SKM-1 treated with dmso at 0.1 percent for 144 hours (cell line): ENCODE measurements at regions not wholly inside any gene's neighbourhood (a gene's known extent, or its start where the extent isn't known, plus 50 kb on each side); places are given as distances from the start of the nearest gene placed in this dataset.

Experiments
- DNase-seq: peaks from one replicate; lab custom pipeline; 2025; ENCODE audit not compliant: unreplicated experiment; lab: John Stamatoyannopoulos, UW

DNA sequence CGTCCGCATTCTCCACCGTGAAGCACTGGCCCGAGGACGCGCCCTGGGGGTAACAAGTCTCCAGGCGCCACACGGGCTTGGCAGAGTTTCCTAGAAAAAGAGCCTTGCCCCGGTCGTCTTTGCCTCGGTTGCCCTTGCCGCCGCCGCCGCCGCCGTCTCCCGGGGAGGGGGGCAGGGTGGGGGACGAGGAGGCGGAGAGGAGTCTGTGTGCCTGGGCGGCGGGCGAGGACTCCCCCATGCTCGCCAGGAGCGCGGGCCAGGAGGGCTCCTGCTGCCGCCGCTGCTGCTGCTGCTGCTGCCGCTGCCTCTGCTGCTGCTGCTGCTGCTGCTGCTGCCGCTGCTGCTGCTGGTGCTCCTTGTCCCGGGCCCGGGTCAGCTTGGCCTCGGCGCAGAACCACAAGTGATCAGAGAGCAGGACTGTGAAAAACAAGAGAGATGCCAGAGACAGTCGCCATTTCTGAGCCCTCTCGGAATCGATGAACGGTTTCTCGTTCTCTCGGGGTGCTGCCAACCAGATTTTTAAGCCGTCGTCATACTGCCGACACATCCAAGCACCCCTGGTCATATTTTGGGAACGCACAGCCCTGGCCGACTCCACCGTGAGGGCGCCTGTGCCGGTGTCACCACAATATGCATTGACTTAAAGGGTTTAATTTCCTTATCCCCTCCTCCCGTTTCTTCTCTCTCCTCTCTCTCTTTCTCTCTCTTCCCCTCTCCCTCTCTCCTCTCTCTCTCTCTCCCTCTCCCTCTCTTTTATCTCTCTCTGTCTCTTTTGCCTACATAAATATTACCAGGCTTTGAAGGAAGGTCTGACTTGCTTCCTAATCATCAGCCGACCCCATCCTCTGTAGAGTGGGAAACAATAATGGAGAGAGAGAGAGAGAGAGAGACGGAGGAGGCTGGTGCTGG, 349.1 kb downstream of the LIG4 start:
- DNase-seq: no peak

DNA sequence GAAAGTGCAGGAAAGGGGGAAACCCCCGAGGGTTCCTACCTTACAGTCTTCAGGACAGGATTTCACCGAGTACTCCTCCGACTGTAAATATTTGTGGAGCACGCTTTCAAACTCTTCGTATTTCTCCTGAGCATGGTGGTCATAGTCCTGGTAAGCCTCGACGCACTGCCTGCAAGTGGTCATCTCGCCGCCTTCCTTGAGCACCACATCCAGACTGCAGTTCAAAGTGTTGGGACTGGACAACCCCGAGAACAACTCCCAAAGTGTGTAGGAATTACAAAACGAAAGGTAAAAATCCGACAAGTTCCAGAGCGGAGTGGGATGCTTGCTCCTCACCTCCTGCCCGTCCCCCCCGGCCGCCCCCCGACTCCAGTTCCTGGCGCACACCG, 349.7 kb downstream of the LIG4 start:
- no peak for DNase-seq

DNA sequence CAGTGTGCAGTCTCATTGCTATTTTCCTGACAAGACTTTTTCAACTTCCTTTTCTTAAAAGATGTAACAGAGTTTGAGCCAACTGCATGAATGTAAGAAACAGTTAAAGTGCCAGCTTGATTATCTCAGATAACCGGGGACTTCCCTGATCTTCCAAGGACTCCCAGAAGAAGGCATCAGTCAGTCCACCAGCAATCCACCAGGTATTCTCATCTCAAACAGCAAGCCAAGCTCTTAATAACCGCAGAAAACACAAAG, 350.1 kb downstream of the LIG4 start:
- DNase-seq: no peak

DNA sequence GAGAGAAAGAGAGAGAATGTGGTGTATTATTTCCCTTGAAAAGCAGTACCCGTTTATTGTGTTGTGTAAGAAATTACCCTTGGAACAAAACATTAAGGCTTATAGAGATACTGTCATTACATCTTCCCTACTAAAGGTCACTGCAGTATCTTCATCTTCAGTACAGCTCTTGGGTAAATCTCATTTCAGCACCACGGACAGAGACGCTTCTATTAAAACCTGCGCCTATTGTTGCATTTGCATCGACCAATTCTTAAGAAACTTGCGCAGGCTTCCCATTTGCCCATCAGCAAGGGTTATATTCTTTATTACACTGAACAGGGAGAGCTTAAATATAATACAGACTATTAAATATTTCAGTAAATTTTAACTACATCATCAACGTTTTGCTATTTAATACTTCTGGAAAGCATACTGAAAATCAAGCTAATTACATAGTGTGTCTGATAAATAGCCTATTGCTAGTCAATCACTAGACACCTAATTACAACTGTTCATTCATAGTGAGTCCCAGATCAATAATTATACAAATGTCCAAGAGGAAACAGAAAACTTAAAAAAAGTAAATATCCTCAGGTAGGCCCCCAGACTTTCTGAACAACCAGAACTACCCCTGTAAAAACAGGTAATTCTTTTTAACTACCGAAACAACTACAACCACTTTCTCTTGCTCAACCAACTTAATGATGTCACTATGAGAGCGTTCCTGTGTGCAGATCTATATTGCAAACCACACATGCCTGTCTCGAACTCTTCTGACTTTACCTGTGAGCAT, 350.6 kb downstream of the LIG4 start:
- DNase-seq: no peak

DNA sequence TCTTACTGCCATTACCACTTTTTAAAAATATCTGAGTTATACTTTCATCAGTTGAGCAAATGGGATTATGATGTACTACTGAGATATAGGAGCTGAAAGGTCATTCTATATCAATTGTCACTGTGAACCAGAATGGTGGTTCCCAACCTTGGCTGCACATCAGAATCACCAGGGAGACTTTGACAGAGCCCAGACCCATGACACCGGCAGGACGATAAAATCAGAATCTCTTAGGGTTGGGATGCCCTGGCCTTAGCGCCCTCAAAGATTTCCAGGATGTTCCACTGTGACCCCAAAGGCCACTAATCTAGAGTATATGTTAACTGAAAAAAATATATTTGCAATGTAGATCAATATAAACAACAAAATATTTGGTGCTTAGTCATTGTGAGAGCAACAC, 355.1 kb downstream of the LIG4 start:
- no peak for DNase-seq

DNA sequence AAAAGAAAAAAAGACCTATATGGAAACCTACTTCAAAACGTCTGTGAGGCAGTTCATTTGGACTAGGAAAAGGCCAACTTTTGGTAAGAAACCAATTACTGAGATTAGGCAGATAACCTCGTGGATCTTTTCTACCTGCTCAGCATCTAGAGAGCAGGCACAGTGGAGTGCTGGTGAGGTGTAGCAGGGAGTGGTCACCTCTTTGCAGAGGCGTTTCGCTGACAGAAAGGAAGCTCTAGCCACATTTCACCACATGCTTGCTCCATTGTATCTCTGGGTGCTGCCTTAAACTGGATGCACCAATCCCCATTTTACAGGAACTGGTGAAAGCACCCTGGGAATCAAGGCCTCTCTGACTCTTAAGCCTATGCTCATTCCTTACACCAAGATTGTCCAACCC, 360.5 kb downstream of the LIG4 start:
- no peak for DNase-seq

DNA sequence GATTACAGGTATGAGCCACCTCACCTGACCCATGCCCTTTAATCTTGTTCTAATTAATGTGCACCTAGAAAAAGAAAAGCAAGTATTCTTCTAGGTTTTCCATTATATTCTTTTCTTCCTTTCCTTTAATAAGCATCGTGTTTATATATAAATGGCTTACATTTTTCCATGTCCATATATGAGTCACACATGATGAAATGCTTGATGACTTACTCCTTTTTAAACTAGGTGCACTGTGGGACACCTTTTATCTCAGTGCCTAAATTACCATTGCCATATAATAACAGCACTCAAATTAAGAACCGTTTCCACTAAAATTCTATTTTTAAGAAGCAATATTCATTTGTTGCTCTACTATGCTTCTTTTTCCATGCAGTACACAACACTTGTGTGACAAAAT, 363.3 kb downstream of the LIG4 start:
- DNase-seq: no peak

DNA sequence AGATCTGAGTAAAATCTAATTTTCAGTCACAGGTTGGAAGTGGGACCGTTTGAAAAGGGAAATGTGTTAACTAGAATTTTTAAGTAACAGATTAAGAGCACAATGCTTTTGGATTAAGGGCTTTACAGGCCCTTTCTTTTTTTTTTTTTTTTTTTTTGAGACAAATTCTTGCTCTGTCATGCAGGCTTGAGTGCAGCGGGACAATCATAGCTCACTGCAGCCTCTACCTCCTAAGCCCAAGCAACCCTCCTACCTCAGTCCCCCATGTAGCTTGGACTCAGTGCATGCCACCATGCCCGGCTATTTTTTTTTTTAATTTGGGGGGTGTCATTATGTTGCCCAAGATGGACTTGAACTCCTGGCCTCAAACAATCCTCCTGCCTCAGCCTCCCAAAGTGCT, 363.7 kb downstream of the LIG4 start:
- no peak for DNase-seq

DNA sequence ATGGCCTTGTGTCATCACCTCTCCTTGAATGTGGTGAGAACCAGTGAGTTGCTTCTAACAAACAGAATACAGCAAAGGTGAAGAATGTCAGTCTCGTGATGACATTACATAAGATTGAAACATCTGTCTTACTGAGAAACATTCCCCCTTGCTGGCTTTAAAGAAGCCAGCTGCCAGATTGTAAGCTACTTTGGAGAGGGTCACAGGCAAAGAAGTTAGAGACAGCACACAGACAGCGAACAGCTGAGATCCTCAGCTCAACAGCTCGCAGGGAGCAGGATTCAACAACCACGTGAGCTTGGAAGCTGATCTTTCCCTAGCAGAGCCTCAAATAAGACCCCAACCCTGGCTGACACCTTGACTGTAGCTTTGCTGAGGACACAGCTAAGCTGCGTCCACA, 367.9 kb downstream of the LIG4 start:
- DNase-seq: no peak

DNA sequence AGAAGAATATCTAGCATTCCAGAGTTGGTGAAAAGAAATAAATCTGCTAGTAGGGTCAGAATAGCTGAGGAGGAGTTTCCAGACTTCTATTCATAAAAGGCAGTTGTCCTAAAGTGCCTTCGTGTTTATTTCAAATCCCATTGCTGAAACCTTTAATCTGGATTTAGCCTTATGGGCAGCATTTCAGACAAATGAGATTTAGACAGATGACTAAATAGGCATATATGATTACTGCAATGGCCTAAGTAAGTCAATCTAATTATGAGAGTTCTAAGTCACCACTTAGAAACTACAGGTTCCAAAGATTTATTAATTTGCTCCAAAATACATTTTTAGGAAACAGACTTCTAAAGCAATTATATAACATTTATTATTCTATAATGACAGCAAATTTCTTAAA, 368.7 kb downstream of the LIG4 start:
- DNase-seq: no peak

DNA sequence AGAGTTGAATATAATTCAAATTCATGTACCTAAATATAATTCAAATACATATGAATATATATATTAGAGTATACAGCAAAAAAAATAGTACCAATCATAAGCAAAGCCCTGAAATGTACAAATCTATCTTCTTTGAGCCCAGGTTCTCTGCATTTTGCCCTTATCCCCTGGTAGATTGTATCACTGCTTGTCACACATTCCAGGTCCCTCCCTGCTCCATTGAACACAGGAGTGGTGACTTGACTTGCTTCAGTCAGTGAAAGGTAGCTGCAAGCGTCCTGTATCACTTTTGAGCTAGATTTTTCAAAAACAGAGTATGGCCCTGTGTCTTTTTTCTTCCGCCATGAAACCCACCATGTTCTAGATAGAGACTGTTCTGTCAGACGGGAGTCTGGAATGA, 369.4 kb downstream of the LIG4 start:
- DNase-seq: no peak

DNA sequence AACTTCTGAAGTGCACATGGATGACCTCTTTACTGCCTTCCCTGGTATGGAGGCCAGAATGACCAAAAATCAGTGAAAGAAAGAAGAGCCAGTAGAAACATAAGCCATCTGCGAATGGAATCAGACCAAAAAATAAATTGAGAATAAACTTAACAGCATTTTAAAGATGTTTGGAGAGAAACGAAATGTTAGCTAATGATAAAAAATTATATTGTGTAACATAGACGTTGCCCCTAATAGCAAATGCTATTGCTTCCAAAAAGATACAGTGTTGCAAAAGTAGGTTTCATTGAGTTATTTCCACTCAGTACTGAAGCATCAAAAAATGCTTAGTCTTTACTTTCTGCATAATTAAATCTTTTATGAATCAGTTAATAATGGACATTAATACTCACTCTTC, 371.7 kb downstream of the LIG4 start:
- no peak for DNase-seq

DNA sequence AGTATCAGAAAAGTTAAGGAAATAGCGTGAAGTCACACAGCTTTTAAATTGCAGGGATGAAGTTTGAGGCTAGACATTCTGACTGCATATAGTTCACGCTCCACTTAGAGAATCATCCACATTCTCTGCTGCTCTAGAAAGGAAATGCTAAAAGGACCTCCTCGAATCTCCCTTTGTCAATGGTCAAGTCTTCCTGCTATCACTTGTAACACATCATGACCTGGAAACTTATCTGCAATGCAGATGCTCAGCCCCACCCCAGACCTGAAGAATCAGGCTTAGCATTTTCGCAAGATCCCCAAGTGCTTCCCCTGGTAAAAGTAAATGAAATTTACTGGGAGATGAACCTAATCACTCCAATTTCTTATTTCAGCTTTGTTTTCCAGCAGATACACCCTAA, 372.1 kb downstream of the LIG4 start:
- no peak for DNase-seq

DNA sequence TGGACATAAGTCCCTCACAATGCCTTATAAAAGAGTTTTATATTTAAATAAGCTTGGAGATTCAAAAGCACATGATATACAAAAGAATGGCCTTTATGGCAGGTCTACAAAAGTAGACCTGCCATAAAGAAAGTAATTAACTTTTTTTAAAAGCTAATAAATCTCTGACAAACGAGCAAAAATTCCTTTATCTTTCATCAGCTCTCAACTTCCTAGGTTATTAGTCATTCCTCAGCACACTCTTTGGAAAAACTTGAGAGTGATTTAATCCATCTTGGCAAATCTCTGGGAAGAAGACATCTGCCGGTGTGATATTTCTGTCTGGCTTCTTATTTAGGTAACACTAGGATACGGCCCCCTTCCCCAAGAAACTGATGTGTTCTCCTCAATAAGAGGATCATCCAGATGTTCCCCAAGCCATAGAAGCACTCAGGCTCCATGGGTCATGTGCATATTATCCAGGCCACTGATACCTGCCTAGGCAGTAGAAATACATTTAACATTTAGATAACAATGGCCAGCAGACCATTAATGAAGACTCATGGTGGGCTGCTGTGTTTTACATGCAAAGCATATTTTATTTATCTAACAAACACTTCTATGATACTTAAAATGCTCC, 372.7 kb downstream of the LIG4 start:
- DNase-seq: no peak

DNA sequence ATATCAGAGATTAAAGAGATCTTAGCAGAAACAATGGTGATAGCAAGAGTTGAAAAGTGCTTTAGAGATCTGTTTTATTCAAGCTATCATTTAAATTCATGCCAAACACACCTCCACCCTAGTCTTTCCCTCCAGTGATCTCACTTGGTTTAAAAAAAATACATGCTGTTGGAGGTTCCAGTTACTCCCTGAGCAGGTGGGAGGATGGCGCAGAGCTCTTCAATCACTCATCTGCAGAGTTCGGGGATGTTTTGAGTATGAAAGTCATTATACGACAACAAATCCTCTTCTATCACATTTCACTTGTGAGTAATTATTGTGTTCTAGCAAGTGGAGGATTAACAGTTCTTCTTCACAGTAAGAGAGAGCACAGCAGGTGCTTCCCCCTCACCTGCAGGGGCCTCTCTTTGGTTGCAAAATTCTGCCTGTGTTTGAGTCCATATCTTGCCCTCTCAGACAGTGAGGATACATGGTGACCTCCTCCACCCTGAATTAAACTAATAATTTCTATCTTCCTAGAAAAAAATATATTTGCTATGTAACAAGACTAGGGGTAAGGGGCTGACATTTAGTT, 376.7 kb downstream of the LIG4 start:
- DNase-seq: no peak

DNA sequence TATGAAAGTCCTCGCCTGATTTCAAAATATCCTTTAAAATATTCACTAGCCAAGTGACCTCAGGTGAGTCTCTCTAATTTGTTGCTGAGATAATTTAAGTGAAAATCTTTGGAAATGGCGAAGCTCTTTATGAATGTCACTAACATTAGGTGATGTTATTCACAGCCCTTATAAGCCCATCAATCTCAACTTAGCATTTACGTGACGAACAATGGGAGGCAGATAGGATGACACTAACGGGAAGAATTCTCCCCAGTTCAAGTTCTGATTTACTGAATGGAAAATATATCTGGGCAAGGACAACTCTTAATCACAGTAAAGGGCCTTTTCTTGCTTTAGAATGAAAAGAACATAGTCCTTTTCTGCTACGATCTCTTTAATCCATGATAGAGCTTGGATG, 378.7 kb downstream of the LIG4 start:
- DNase-seq: no peak

DNA sequence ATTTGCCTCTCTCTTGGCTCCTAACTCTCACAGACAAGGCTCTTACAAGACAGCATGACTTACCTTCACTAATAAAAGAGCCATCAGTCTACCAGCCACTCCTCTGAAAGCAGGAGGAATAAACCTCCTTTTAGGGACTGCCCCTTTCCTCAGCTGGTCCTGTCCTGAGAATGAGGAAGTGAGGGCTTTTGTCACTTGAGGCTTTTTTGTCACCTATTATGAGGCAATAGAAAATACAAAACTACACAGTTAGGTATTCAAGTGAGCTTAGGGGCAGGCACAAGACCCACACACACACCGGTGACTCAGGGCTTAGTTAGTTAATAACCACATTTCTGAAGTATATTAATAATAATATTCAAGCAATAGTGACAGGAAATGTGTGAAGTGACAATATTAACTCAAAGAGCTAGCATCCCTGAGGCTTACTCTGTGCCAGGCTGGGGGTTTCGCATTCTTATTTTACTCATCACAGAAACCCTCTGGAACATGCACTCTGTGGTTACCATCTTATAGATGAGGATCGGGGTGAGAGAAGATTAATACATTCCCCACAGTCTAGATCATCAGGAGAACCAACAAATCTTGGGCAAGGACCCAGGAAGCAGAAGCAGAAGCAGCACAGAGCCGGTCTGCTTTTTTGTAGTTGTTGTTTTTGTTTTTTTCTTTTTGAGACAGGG, 379.9 kb downstream of the LIG4 start:
- peak; percentile 18 for DNase-seq

DNA sequence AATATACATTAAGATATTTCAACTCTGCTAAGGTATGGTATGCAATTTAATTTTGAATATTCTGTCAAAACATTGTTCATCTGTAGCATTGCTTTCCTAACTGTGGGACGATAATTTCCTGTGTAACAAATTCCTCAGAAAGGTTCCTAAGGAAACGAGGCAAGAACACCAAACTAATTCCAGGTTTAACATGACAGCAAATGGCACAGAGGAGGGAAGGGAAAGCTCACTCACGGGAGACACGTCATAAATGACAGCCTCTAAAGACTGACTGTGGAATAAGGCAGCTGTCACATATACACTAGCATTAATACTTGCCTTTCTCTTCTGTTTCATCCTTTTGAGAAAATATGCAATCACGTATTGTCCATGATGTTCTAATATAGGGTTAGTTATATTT, 380.6 kb downstream of the LIG4 start:
- DNase-seq: no peak

DNA sequence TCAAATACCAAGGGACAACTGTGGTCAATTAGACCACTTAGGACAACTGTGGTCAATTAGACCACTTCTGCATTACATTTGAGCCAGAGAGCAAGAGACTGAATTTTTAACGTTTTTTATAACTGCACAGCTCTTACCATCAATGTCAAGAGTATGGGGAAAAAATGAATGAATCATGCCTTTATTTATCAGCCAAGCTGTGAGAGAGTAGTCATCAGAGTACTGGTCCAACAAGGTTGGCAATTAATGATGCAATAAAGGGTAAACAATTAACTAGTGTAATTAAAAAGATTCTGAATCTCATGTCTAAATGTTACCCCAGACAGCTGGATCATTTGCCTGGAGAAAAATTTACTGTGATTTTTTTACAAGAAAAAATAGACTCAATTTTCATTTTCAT, 381.1 kb downstream of the LIG4 start:
- no peak for DNase-seq

DNA sequence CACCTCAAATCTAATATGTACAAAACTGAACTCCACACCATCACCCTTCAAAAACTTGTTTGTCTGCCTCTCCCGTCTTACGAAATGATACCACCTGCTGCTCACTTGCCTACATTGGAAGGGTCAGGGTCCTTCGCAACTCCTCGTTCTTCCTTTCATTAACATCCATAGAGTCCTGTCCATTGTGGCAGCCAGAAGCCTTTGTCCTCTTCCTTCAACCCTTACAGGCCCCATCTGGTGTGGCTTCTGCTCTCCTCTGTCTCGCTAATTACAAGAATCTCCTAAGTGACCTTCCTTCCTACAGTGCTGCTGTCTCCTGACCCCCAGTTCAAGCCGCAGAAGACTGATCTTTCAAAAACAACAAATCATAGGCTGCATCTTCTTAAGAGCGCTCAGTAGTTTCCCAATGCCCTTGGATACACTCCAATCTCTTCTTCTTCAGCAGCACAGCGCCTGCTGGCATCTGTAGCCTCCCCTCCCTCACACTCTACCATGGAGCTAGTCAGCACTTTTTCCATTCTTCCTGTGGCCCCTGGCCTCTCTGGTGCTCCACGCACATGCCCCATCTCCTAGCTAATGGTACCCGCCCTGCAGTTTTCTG, 382.7 kb downstream of the LIG4 start:
- DNase-seq: no peak

DNA sequence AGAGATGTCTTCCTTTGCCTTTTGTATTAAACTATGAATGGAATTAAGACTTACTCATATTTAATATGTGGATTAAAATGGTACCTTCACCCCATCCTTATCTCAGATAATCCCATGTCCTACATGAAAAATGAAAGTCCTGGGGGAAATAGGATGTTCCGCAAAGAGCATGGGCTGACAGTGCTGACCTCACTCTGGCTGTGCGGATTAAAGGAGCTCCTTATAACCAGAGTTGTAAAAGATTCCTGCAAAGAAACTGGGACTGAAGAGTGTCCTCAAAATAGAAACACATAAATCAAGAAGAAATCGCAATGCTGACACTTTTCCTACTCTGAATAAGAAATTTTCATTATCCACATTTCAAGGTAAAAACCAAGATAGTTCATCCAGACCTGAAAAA, 384.5 kb downstream of the LIG4 start:
- DNase-seq: no peak
